ENCODE measurements at regions not wholly inside any gene's neighbourhood (a gene's known extent, or its start where the extent isn't known, plus 50 kb on each side); places are given as distances from the start of the nearest gene placed in this dataset.

DNA sequence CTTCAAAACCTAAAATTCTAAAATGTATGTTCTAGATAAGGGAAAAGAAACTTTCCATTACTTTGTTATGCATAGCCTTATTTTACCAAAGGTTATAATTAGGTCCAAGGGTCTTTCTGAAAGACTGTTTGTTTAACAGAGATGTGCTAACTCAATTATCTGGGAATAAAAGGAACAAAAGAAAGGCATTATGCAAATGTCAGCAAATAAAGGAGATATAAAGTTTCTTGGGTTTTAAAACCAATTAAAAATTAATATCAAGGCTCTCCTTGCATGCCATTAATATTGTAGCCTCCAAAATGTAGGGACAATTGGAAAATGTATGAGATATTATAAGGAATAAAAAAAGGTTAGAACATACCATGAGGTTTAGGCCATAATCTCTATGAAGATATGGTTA lies 87.8 kb upstream of the DOCK10 start:
- Mint-ChIP-seq H3K4me1 (ENCODE audit: low read depth) (no peaks in the 10 kb centered on the region), H3K4me3 (no peak overlapping the region), H3K27ac (no peak overlapping the region), H3K27me3 (no peaks in the 10 kb centered on the region), H3K9me3 (peaks cover 5% of the 10 kb centered on the region), H3K36me3 (ENCODE audit: low read depth) (no peaks in the 10 kb centered on the region)
- no peak for ATAC-seq
- POLR2A ChIA-PET, result no interaction called here
- TF ChIP-seq, protein P1, sequence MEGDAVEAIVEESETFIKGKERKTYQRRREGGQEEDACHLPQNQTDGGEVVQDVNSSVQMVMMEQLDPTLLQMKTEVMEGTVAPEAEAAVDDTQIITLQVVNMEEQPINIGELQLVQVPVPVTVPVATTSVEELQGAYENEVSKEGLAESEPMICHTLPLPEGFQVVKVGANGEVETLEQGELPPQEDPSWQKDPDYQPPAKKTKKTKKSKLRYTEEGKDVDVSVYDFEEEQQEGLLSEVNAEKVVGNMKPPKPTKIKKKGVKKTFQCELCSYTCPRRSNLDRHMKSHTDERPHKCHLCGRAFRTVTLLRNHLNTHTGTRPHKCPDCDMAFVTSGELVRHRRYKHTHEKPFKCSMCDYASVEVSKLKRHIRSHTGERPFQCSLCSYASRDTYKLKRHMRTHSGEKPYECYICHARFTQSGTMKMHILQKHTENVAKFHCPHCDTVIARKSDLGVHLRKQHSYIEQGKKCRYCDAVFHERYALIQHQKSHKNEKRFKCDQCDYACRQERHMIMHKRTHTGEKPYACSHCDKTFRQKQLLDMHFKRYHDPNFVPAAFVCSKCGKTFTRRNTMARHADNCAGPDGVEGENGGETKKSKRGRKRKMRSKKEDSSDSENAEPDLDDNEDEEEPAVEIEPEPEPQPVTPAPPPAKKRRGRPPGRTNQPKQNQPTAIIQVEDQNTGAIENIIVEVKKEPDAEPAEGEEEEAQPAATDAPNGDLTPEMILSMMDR (IDR thresholded peaks at IDR 0.05), result no peak
- CTCF ChIA-PET, result no interaction called here
- DNase-seq, result no peak
- intact Hi-C loops (cut with micrococcal nuclease), result no loop called here

DNA sequence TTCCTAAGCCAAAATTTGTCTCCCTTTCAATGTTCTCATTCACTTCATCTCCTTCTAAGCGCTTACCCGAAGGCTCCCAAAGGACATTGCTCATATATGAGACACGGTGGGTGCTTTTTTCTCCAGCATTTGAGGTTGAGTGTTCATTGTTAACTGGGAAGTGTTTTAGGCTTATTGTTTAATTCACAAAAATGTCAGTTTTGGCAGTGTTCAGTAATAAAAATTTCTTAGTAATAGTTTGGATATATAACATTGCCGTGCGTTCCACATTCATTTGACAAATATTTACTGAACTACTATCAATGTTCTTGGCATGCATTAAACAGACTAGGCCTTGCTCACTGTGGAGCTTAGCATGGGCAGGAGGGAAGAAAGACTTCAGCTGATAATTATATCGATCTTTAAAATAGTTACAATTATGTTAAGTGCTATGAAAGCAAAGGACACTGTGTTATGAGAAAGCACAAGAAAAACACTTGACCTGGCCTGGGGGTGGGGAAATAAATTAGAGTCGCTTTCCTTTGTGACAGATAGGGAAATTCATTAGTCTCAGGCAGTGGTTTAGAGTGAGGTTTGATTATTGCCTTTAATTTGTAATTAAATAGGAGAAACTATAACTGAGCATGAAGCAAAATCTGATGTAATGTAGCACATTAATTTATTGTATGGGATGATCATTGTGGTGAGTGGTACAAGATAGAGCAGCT lies 82.2 kb upstream of the DOCK10 start:
- intact Hi-C loops (cut with micrococcal nuclease), result loop anchor here (10.0 kb wide), 1 partner anchor 530 kb away; no protein-coding TSS in a partner anchor
- Mint-ChIP-seq H3K27ac (no peak overlapping the region), H3K27me3 (no peaks in the 10 kb centered on the region), H3K4me1 (ENCODE audit: low read depth) (no peaks in the 10 kb centered on the region), H3K9me3 (peaks cover 3% of the 10 kb centered on the region), H3K4me3 (no peak overlapping the region), H3K36me3 (ENCODE audit: low read depth) (no peaks in the 10 kb centered on the region)
- CTCF ChIA-PET, result interaction anchor here (0.9 to 1.3 kb wide), 3 partner anchors 55 to 536 kb away, joined by 3 to 5 read pairs (median 5); no protein-coding TSS in a partner anchor
- DNase-seq (no peak), ATAC-seq (no peak)
- TF ChIP-seq, protein P1 (IDR thresholded peaks at IDR 0.05), result no peak
- POLR2A ChIA-PET, result no interaction called here

DNA sequence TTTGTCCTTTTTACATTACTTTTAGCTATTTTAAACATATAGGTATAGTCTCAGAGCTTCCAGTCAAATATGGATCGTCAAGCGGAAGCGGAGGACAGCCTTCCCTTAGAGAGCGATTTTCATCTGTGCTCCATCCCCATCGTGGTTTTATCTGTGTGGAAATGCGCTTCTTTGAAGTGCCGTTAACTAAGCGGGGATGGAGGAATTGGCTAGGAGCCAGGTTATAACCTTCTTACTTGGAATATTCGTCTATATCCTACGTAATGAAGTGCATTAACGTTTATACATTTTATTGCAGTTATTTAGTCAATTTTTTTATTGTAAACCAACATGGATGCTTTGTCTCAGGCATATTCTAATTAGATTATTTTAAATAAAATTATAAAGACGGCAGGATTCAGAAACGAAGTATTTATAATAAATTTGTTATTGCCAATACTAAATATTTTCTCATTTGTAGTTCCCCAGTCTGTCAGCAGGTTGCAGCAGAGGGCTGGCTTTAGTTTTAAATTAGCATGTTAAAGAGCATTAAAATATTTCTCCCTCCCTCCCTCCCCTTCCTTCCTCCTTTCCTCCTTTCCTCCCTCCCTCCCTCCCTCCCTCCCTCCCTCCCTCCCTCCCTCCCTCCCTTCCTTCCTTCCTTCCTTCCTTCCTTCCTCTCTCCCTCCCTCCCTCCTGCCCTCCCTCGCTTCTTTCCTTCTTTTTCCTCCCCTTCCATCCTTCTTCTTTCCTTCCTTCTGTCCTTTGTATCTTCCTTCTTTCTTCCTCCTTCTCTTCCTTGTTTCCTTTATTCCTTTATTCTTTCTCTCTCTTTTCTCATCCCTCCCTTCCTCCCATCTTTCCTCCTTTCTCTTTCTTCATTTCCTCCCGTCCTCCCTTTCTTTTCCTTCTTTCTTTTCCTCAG lies 80.6 kb upstream of the DOCK10 start:
- no peaks in the 10 kb centered on the region for H3K36me3 Mint-ChIP-seq (ENCODE audit: low read depth)
- H3K27ac Mint-ChIP-seq, result no peak overlapping the region
- ChIA-PET POLR2A (no interaction called here), CTCF (interaction anchor here (0.6 to 1.3 kb wide), 14 partner anchors 9 to 603 kb away, joined by 3 to 5 read pairs (median 3); no protein-coding TSS in a partner anchor)
- peaks cover 3% of the 10 kb centered on the region for H3K9me3 Mint-ChIP-seq
- H3K4me3 Mint-ChIP-seq, result no peak overlapping the region
- peak; percentile 54 for DNase-seq
- peak; percentile 53 for ATAC-seq
- intact Hi-C loops (cut with micrococcal nuclease), result loop anchor here (10.0 kb wide), 1 partner anchor 532 kb away; no protein-coding TSS in a partner anchor
- no peaks in the 10 kb centered on the region for H3K4me1 Mint-ChIP-seq (ENCODE audit: low read depth)
- TF ChIP-seq, protein P1 (IDR thresholded peaks at IDR 0.05), result peak; percentile 62
- no peaks in the 10 kb centered on the region for H3K27me3 Mint-ChIP-seq

DNA sequence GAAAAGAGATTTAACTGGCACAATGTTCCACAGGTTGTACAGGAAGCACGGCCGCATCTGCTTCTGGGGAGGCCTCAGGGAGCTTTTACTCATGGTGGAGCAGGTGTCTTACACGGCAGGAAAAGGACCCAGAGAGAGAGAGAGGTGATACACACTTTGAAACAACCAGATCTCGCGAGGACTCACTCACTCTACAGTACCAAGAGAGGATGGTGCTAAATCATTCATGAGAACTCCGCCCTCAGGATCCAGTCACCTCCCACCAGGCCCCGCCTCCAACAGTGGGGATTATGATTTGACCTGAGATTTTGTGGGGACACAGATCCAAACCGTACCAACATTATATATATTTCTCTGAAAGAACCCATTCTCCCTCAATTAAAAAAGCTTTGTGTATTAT lies 79.7 kb upstream of the DOCK10 start:
- TF ChIP-seq, protein P1 (IDR thresholded peaks at IDR 0.05), result no peak
- no peak for ATAC-seq
- ChIA-PET POLR2A (interaction anchor here (0.6 kb wide), 1 partner anchor 913 kb away, joined by 3 read pairs; no protein-coding TSS in a partner anchor), CTCF (interaction anchor here (0.6 to 1.3 kb wide), 11 partner anchors 9 to 543 kb away, joined by 3 to 4 read pairs (median 3); no protein-coding TSS in a partner anchor)
- peaks cover 3% of the 10 kb centered on the region for H3K9me3 Mint-ChIP-seq
- H3K4me1 Mint-ChIP-seq (ENCODE audit: low read depth), result peaks cover 1% of the 10 kb centered on the region
- H3K27ac Mint-ChIP-seq, result no peak overlapping the region
- intact Hi-C loops (cut with micrococcal nuclease), result loop anchor here (10.0 kb wide), 1 partner anchor 533 kb away; no protein-coding TSS in a partner anchor
- peak; percentile 15 for DNase-seq
- no peaks in the 10 kb centered on the region for H3K36me3 Mint-ChIP-seq (ENCODE audit: low read depth)
- no peak overlapping the region for H3K4me3 Mint-ChIP-seq
- no peaks in the 10 kb centered on the region for H3K27me3 Mint-ChIP-seq

Data from activated CD8-positive, alpha-beta T cell treated with anti-CD3 and anti-CD28 coated beads for 36 hours (primary cell).